HCT116 (cell line): ENCODE measurements at regions not wholly inside any gene's neighbourhood (a gene's known extent, or its start where the extent isn't known, plus 50 kb on each side); places are given as distances from the start of the nearest gene placed in this dataset.

Source experiments
- ATAC-seq: fragments of 200-7000 bp; cut with Tn5 transposase; 2 replicates; pipeline ENCODE4 v1.9.1; 2020; ENCODE audit warnings: mild to moderate bottlenecking, moderate library complexity
- BruUV-seq: library from RNA; stranded (reverse); fragments of 400-500 nt; replicated peaks from 2 replicates; lab custom pipeline; 2021; lab: Mats Ljungman, UMichigan
- CTCF ChIA-PET: fragments of 300-600 bp; sonication (Branson Sonifier 250); formaldehyde crosslinking; loops from one replicate; lab custom pipeline; 2021; ENCODE audit warnings: antibody characterized with exemption; lab: Charles Lee
- POLR2A ChIA-PET: fragments of 300-600, 350-600 bp; sonication (Branson Sonifier 250); formaldehyde crosslinking; loops from one replicate; lab custom pipeline; 2021; ENCODE audit warnings: antibody characterized with exemption; lab: Charles Lee
- RAD21 ChIA-PET, 2 experiments: fragments of 300-600 bp; sonication (Branson Sonifier 250); formaldehyde crosslinking; loops; one replicate each; lab custom pipeline; 2023; ENCODE audit warnings: low total read pairs in 2 of 2; ENCODE audit not compliant: uncharacterized antibody in 2 of 2, unreplicated experiment in 2 of 2, low non-redundant PET in 1 of 2; lab: Charles Lee
- DNase-seq: peaks from one replicate; pipeline ENCODE4 v3.0.0-alpha.2; 2010; ENCODE audit warnings: low read depth, low spot score
- H2AFZ ChIP-seq: fragments of 200-600 bp; shearing (Covaris generic), sonication (generic); 2 replicates; pipeline ENCODE4 v1.6.1; 2017; ENCODE audit warnings: low read depth, mixed run types, mixed read lengths, antibody characterized with exemption, low read length; ENCODE audit not compliant: poor library complexity, severe bottlenecking
- H3K27ac ChIP-seq: 2 replicates; pipeline ENCODE4 v1.5.1; 2012; ENCODE audit warnings: low read depth, low read length
- H3K27me3 ChIP-seq: fragments of 200-600 bp; sonication (generic); 2 replicates; pipeline ENCODE4 v1.6.1; 2016; ENCODE audit warnings: mixed run types, low read length, mixed read lengths; ENCODE audit not compliant: insufficient read depth
- H3K36me3 ChIP-seq, 2 experiments: fragments of 200-500 bp in 1 of 2; fragments of 200-600 bp in 1 of 2; sonication (Bioruptor generic) in 1 of 2; sonication (generic) in 1 of 2; 2 replicates each; pipeline versions ENCODE4 v1.5.1 to v1.6.1; 2014 to 2016; ENCODE audit warnings: low read length in 2 of 2, inconsistent platforms in 1 of 2, mixed read lengths in 1 of 2, mixed run types in 1 of 2; ENCODE audit not compliant: insufficient read depth in 2 of 2, control insufficient read depth in 1 of 2
- H3K4me1 ChIP-seq, 2 experiments: fragments of 200-600 bp in 1 of 2; sonication (generic) in 1 of 2; 2 replicates each; pipeline versions ENCODE4 v1.5.1 to v1.6.1; 2012 to 2017; ENCODE audit warnings: low read length in 2 of 2, inconsistent platforms in 1 of 2, mild to moderate bottlenecking in 1 of 2, mixed read lengths in 1 of 2, mixed run types in 1 of 2, moderate library complexity in 1 of 2; ENCODE audit not compliant: insufficient read depth in 2 of 2, control insufficient read depth in 1 of 2
- H3K4me2 ChIP-seq: fragments of 200-600 bp; sonication (generic); 2 replicates; pipeline ENCODE4 v1.6.1; 2017; ENCODE audit warnings: mixed run types, low read length, mixed read lengths
- H3K4me3 ChIP-seq, 2 experiments: fragments of 200-600 bp in 1 of 2; sonication (generic) in 1 of 2; replicated peaks in 1 of 2; 2 replicates each; pipeline ENCODE4 v1.5.1; 2011 to 2016; ENCODE audit warnings: low read length in 2 of 2, control low read depth in 1 of 2, low read depth in 1 of 2, mild to moderate bottlenecking in 1 of 2, mixed read lengths in 1 of 2, mixed run types in 1 of 2
- H3K79me2 ChIP-seq: fragments of 200-600 bp; sonication (generic); 2 replicates; pipeline ENCODE4 v1.6.1; 2017; ENCODE audit warnings: mild to moderate bottlenecking, mixed run types, low read length, moderate library complexity, mixed read lengths; ENCODE audit not compliant: insufficient read depth
- H3K9ac ChIP-seq: fragments of 200-600 bp; sonication (generic); 2 replicates; pipeline ENCODE4 v1.6.1; 2016; ENCODE audit warnings: low read length, mixed read lengths
- H3K9me2 ChIP-seq: fragments of 200-600 bp; sonication (generic), shearing (Covaris generic); 2 replicates; pipeline ENCODE4 v1.6.1; 2017; ENCODE audit warnings: mixed run types, mild to moderate bottlenecking, moderate library complexity; ENCODE audit not compliant: insufficient read depth
- H3K9me3 ChIP-seq, 2 experiments: fragments of 200-500 bp in 1 of 2; fragments of 200-600 bp in 1 of 2; sonication (Bioruptor generic) in 1 of 2; sonication (generic) in 1 of 2; 2 replicates each; pipeline ENCODE4 v1.6.1; 2014 to 2017; ENCODE audit warnings: low read length in 2 of 2, mixed read lengths in 2 of 2, inconsistent platforms in 1 of 2, low read depth in 1 of 2, mild to moderate bottlenecking in 1 of 2, mixed run types in 1 of 2, moderate library complexity in 1 of 2; ENCODE audit not compliant: control insufficient read depth in 1 of 2, insufficient read depth in 1 of 2
- H4K20me1 ChIP-seq: fragments of 200-600 bp; sonication (generic), shearing (Covaris generic); 2 replicates; pipeline ENCODE4 v1.6.1; 2017; ENCODE audit warnings: mixed run types, mild to moderate bottlenecking, moderate library complexity; ENCODE audit not compliant: insufficient read depth
- ATF3 ChIP-seq: IDR thresholded peaks from 2 replicates; pipeline ENCODE4 v1.6.1; 2012
- CBX3 ChIP-seq: IDR thresholded peaks from 2 replicates; pipeline ENCODE4 v1.6.1; 2012; ENCODE audit warnings: low read depth
- CEBPB ChIP-seq: IDR thresholded peaks from 2 replicates; pipeline ENCODE4 v1.6.1; 2012; ENCODE audit warnings: low read depth
- EZH2 ChIP-seq: fragments of 200-600 bp; sonication (generic); IDR thresholded peaks from 2 replicates; pipeline ENCODE4 v1.6.1; 2017; ENCODE audit warnings: antibody characterized with exemption, mixed run types
- EZH2phosphoT487 ChIP-seq: fragments of 200-600 bp; IDR thresholded peaks from 2 replicates; pipeline ENCODE4 v1.6.1; 2018; ENCODE audit warnings: antibody characterized with exemption, borderline replicate concordance
- JUND ChIP-seq: IDR thresholded peaks from 2 replicates; pipeline ENCODE4 v1.6.1; 2012
- POLR2A ChIP-seq: IDR thresholded peaks from 2 replicates; pipeline ENCODE4 v1.7.0; 2011; ENCODE audit warnings: borderline replicate concordance; ENCODE audit not compliant: insufficient read depth, insufficient read length; ENCODE audit errors: extremely low read depth
- POLR2AphosphoS5 ChIP-seq: IDR thresholded peaks from 2 replicates; pipeline ENCODE4 v1.6.1; 2011; ENCODE audit warnings: mild to moderate bottlenecking, low read depth, low read length, moderate library complexity
- REST ChIP-seq: IDR thresholded peaks from 2 replicates; pipeline ENCODE4 v1.6.1; 2012; ENCODE audit warnings: low read depth
- SIN3A ChIP-seq: IDR thresholded peaks from 2 replicates; pipeline ENCODE4 v1.6.1; 2012; ENCODE audit warnings: low read depth
- SP1 ChIP-seq: IDR thresholded peaks from 2 replicates; pipeline ENCODE4 v1.6.1; 2012; ENCODE audit warnings: low read depth
- SRF ChIP-seq: IDR thresholded peaks from 2 replicates; pipeline ENCODE4 v1.6.1; 2012; ENCODE audit warnings: low read depth
- TCF7L2 ChIP-seq: IDR thresholded peaks from 2 replicates; pipeline ENCODE4 v1.7.0; 2011; ENCODE audit warnings: borderline replicate concordance, inconsistent platforms; ENCODE audit not compliant: insufficient read depth, insufficient read length; ENCODE audit errors: extremely low read depth
- YY1 ChIP-seq: IDR thresholded peaks from 2 replicates; pipeline ENCODE4 v1.6.1; 2011; ENCODE audit warnings: low read length, low read depth, moderate library complexity, mild to moderate bottlenecking; ENCODE audit not compliant: insufficient replicate concordance; ENCODE audit errors: extremely low read depth
- ZBTB33 ChIP-seq: IDR thresholded peaks from 2 replicates; pipeline ENCODE4 v1.6.1; 2011; ENCODE audit warnings: mild to moderate bottlenecking, low read length, moderate library complexity; ENCODE audit not compliant: insufficient replicate concordance; ENCODE audit errors: extremely low read depth
- ZFX ChIP-seq: fragments of 450-650 bp; IDR thresholded peaks from 2 replicates; pipeline ENCODE4 v1.6.1; 2017
- ZNF274 ChIP-seq: fragments of 200-500 bp; sonication (Bioruptor generic); IDR thresholded peaks from 2 replicates; pipeline ENCODE4 v1.6.1; 2014; ENCODE audit warnings: mild to moderate bottlenecking, low read depth, low read length, inconsistent platforms
- intact Hi-C: fragments of 100-400 bp; cut with micrococcal nuclease; formaldehyde crosslinking; loops from 2 replicates; pipeline ENCODE4 v1.10.0; 2022

GRCh38 chr1:96329121-96329520 lies 392.5 kb upstream of the PTBP2 start:
- CTCF ChIA-PET, result no interaction called here
- no TSS peak for BruUV-seq
- Histone ChIP-seq H3K4me3 (no peak overlapping the region), H3K4me2 (no peak overlapping the region), H3K9ac (no peak overlapping the region), H3K27ac (no peak overlapping the region), H3K4me1 (peaks cover 0 to 6% of the 10 kb centered on the region in 2 experiments; a peak in 1 of 4 replicates), H3K36me3 (no peaks in the 10 kb centered on the region), H4K20me1 (no peaks in the 10 kb centered on the region), H3K79me2 (no peaks in the 10 kb centered on the region), H3K9me2 (no peaks in the 10 kb centered on the region), H3K9me3 (no peaks in the 10 kb centered on the region), H3K27me3 (no peaks in the 10 kb centered on the region), H2AFZ (no peak overlapping the region)
- RAD21 ChIA-PET, result no interaction called here
- ATAC-seq, result no peak
- DNase-seq, result no peak
- intact Hi-C loops, result no loop called here
- POLR2A ChIA-PET, result no interaction called here
- TF ChIP-seq JUND (no peak), TCF7L2 (no peak), EZH2 (no peak), POLR2A (no peak), SP1 (no peak), YY1 (no peak), ZNF274 (no peak), SRF (no peak), CEBPB (no peak), POLR2AphosphoS5 (no peak), SIN3A (no peak), REST (no peak), ZBTB33 (no peak), CBX3 (no peak), ATF3 (no peak), ZFX (no peak), EZH2phosphoT487 (no peak)
